ENCODE measurements at regions not wholly inside any gene's neighbourhood (a gene's known extent, or its start where the extent isn't known, plus 50 kb on each side); places are given as distances from the start of the nearest gene placed in this dataset.

DNA sequence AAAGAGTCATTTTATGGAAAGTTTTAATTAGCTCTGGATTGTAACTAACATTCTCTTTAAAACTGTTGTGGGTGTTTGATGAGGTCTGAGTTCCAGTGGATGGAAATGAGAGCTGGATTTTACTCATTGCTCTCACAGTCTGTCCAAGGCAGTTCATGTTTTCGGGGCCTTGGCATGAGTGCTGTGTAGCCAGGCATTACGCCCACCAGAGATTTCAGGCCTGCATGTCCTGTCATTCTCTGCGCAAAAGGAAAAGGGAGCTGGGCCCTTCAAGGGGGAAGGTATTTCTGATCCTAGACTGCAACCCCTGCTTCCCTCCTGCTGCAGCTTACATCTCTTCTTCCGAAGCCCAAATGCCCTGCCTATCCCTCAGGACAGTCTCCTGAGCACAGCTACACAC is 499.6 kb upstream of the TRPC7 start:
- TF ChIP-seq EZH2 (IDR thresholded peaks at IDR 0.05; ENCODE audit: insufficient read depth, poor library complexity, severe bottlenecking) (no peak), EZH2phosphoT487 (IDR thresholded peaks at IDR 0.05; ENCODE audit: insufficient read depth, low read depth) (no peak)
